ENCODE measurements at regions not wholly inside any gene's neighbourhood (a gene's known extent, or its start where the extent isn't known, plus 50 kb on each side); places are given as distances from the start of the nearest gene placed in this dataset.
"Not testable (repeated sequence)": the region's sequence is repeated elsewhere in the genome, so short reads cannot be mapped to it uniquely, and the experiment has no call there.

GRCh38 chrX:121457096-121457495 lies 409.7 kb downstream of the GLUD2 start:
- DNase-seq: no peak

GRCh38 chrX:121479406-121479805 lies 432.0 kb downstream of the GLUD2 start:
- DNase-seq: no peak

GRCh38 chrX:121496966-121497365 lies 449.6 kb downstream of the GLUD2 start:
- no peak for DNase-seq

GRCh38 chrX:121504153-121504552 lies 456.7 kb downstream of the GLUD2 start:
- no peak for DNase-seq

- DNase-seq: no peak
These were observed 498.9 kb downstream of the GLUD2 start for GRCh38 chrX:121546317-121546716.

- peak in 1 of 4 experiments; percentile 28 for DNase-seq
These were observed 511.5 kb downstream of the GLUD2 start for GRCh38 chrX:121558886-121559285.

- DNase-seq: no peak
These were observed 515.2 kb downstream of the GLUD2 start for GRCh38 chrX:121562616-121563015.

GRCh38 chrX:121569609-121570008 lies 522.2 kb downstream of the GLUD2 start:
- DNase-seq: no peak

- no peak for DNase-seq
These were observed 522.8 kb downstream of the GLUD2 start for GRCh38 chrX:121570072-121570841.

GRCh38 chrX:121571333-121571732 lies 523.9 kb downstream of the GLUD2 start:
- DNase-seq: no peak

GRCh38 chrX:121574384-121574783 lies 527.0 kb downstream of the GLUD2 start:
- not testable (repeated sequence) for DNase-seq

- peak; percentile 18 to 50 (median 27) for DNase-seq
These were observed 531.8 kb downstream of the GLUD2 start for GRCh38 chrX:121579016-121579760.

- DNase-seq: no peak
These were observed 534.5 kb downstream of the GLUD2 start for GRCh38 chrX:121581885-121582284.

GRCh38 chrX:121585626-121586025 lies 538.2 kb downstream of the GLUD2 start:
- DNase-seq: no peak

- no peak for DNase-seq
These were observed 545.5 kb downstream of the GLUD2 start for GRCh38 chrX:121592884-121593283.

GRCh38 chrX:121598356-121598755 lies 550.9 kb downstream of the GLUD2 start:
- DNase-seq: no peak

GRCh38 chrX:121635141-121635540 lies 587.7 kb downstream of the GLUD2 start:
- no peak for DNase-seq

- DNase-seq: no peak
These were observed 592.4 kb downstream of the GLUD2 start for GRCh38 chrX:121639781-121640180.

GRCh38 chrX:121641560-121641959 lies 594.1 kb downstream of the GLUD2 start:
- no peak for DNase-seq

- DNase-seq: no peak
These were observed 595.0 kb downstream of the GLUD2 start for GRCh38 chrX:121642415-121642814.

GRCh38 chrX:121649417-121649816 lies 602.0 kb downstream of the GLUD2 start:
- DNase-seq: peak in 1 of 4 experiments; percentile 1

GRCh38 chrX:121655276-121655675 lies 607.9 kb downstream of the GLUD2 start:
- DNase-seq: no peak

- DNase-seq: peak in 2 of 4 experiments; percentile 4
These were observed 618.8 kb downstream of the GLUD2 start for GRCh38 chrX:121666171-121666570.

- no peak for DNase-seq
These were observed 624.2 kb downstream of the GLUD2 start for GRCh38 chrX:121671649-121672048.

All from suppressor macrophage (primary cell).